GM21447 (cell line): ENCODE measurements at regions not wholly inside any gene's neighbourhood (a gene's known extent, or its start where the extent isn't known, plus 50 kb on each side); places are given as distances from the start of the nearest gene placed in this dataset.

Source experiments
- ATAC-seq: cut with Tn5 transposase; IDR thresholded peaks from one replicate; pipeline ENCODE4 v1.9.1; 2021; ENCODE audit not compliant: unreplicated experiment

GRCh38 chr13:106433066-106433465, 102.4 kb downstream of the EFNB2 start:
- ATAC-seq: no peak

DNA sequence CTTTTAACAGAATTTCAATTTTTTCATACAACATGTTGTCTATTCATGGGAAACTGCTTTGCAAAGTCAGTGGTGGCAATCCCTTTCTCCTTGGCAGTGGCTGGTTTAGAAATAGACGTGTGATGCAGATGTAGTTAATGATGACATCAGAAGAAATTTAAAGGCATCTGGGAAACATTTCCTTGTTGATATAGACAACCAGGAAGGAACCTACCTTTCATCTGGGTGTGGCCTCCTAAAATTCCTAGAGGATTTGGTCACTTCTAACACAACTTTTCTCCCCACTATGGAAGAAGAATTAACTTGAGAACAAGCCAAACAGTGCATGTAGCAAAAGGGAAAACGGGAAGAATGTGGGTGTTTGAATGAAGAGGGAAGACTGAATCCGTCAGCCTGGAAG, 102.8 kb downstream of the EFNB2 start:
- no peak for ATAC-seq

GRCh38 chr13:106426909-106427308, 108.6 kb downstream of the EFNB2 start:
- ATAC-seq: no peak

DNA sequence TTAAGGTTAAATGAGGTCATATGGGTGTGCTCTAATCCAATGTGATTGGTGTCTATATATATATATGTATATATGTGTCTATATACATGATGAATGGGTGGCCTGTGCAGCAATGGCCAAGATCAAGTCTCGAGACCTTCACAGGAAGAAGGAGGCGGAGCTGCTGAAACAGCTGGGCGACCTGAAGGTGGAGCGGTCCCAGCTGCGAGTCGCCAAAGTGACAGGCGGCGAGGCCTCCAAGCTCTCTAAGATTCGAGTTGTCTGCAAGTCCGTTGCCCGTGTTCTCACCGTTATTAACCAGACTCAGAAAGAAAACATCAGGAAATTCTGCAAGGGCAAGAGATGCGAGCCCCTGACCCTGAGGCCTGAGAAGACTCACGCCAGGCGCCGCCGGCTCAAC, 109.8 kb downstream of the EFNB2 start:
- no peak for ATAC-seq

DNA sequence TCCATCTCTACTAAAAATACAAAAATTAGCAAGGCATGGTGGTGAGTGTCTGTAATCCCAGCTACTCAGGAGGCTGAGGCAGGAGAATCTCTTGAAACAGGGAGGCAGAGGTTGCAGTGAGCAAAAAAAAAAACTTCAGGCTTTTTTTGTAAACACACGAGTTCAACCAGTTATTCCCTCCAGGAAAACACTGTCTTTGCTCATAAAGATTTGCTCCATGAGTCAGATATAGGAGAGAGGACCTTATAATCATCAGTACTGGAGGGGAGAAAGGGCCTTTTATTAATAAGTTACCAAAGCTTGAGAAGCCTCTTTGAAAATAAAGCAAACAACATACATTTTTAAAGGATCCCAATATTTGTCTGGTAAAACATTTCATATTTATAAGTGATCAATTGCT, 110.7 kb downstream of the EFNB2 start:
- no peak for ATAC-seq

- peak; percentile 74 for ATAC-seq
These were observed 111.9 kb downstream of the EFNB2 start for GRCh38 chr13:106423530-106423929.

DNA sequence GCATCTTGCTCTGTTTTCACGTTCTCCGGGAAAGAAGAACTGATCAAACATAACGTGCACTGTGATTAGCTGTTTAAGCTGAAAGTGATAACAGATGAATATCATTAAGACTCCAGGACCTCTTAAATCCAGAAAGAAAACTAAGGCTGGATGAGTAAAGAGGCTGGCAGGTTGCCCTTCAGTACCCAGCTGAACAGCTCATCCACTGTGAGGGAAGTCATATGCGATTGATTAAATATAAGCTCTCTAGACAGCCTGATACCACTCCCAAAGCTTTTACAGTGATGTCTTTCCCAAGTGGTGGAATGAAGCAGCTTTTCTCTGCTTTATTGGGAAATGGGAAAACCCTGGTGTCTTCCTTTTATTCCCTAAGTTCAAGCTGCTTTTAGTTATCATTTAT, 116.9 kb downstream of the EFNB2 start:
- ATAC-seq: no peak

GRCh38 chr13:106417467-106418110, 117.9 kb downstream of the EFNB2 start:
- ATAC-seq: no peak

GRCh38 chr13:106416645-106417044, 118.8 kb downstream of the EFNB2 start:
- no peak for ATAC-seq

DNA sequence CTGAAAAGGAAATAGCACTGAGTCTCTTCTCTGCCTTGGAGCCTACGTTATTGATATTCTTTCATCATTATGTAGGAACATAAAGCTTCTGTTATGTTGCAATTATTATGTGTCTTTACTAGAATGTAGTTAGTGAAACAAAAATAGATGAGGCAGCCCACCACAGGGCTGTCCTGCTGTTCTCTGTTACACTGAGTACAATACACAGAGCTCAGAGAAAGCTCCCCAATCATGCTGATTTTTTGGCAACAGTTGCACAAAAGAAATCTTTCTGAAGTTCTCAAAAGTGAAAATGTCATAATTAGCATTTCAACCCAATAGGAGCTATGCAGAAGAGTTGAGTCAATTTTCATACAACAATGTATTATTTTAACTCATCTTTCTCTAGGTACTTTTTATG, 119.5 kb downstream of the EFNB2 start:
- no peak for ATAC-seq

GRCh38 chr13:106415442-106415841, 120.0 kb downstream of the EFNB2 start:
- ATAC-seq: no peak

- no peak for ATAC-seq
These were observed 128.1 kb downstream of the EFNB2 start for GRCh38 chr13:106407338-106407737.

- ATAC-seq: no peak
These were observed 129.7 kb downstream of the EFNB2 start for GRCh38 chr13:106405731-106406130.

DNA sequence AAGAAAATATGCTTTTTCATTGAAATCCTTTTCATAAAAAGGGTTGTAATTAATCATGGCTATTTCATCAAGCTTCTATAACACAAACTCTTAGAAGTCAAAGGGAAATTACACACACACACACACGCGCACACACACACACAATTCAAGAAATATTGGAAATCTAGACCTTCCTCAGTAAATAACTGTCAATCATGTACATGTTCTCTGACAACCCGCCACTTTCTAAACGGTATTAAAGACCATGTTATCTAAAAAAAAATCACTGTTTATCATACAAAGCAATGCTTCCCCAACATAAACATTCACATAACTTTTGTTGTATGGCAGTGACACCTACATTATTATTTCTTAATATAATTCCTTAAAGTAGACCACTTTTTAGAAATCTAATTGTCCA, 132.2 kb downstream of the EFNB2 start:
- ATAC-seq: no peak

DNA sequence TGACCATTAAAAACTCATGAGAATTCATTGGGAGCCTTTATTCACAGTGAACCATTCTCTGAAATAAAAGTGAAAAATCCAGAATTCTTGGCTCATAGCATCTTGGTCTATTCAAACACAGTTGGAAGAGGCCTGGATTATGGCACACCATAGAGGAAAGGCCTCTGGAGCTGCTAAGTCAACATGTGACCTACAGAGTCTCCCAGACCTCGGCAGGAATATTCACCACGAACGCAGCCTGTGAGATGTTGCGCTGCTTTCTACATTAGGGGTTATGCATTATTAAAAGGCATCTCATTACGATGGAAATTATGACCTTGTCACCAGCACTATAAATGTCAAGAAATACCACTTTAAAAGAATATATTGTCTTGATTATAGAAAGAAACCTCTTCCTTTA, 132.6 kb downstream of the EFNB2 start:
- ATAC-seq: no peak

DNA sequence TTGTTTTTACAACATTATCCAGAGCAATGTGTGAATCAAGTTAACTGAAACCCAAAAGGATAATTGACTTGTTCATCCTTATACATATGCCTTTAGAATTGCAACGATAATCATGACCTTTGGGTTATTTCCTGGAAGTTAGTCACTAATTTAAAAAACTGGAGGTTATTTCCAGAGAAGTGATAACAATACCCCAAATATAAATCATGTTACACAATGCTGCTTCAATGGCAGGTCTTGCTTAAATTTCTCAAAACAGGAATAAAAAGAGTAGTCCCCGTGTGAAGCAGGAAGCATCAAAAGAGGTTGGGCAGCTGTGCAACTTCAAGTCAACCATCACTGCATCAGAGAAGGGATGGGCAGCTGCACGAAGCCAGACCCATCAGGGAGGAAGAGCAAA, 134.4 kb downstream of the EFNB2 start:
- no peak for ATAC-seq

GRCh38 chr13:106400289-106400688, 135.2 kb downstream of the EFNB2 start:
- ATAC-seq: no peak

DNA sequence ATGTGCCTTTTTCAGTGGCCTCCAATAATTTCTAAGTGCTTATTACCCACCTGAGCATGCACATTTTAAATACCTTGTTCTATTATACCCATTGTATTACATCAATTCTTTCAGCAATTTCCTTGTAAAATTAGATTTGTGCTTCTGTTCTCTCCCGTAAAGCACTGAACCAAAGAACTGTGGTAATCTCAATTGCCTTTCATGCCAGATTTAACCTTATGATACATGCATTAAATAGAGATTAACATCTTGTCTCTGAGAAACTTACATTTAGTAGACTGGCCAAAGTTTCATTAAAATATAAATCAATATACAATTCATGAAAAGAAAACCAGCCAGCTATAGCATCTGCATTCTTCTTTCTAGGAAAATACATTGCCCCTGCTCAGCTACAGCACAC, 137.2 kb downstream of the EFNB2 start:
- ATAC-seq: no peak

- no peak for ATAC-seq
These were observed 141.7 kb downstream of the EFNB2 start for GRCh38 chr13:106393776-106394175.

GRCh38 chr13:106391681-106392080, 143.8 kb downstream of the EFNB2 start:
- ATAC-seq: no peak

DNA sequence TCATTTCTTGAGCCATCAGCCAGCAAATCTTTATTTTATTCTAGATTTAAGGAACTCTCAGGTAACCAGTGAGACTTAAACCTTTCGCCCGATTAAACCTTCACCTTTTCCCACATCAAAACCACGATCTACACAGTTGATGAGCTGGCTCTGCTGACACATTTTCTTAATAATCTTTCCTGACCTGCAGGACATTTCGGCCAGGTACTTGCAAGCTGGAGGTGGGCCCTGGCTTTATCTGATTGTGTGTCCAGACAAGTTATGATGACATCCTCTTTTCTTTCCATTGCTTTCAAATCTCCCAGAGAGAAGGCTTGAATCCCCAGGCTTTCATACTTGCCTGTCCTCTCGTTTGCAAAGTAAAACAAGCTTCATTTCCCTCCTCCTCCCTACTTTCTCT, 144.2 kb downstream of the EFNB2 start:
- no peak for ATAC-seq

GRCh38 chr13:106390367-106390766, 145.1 kb downstream of the EFNB2 start:
- ATAC-seq: no peak

DNA sequence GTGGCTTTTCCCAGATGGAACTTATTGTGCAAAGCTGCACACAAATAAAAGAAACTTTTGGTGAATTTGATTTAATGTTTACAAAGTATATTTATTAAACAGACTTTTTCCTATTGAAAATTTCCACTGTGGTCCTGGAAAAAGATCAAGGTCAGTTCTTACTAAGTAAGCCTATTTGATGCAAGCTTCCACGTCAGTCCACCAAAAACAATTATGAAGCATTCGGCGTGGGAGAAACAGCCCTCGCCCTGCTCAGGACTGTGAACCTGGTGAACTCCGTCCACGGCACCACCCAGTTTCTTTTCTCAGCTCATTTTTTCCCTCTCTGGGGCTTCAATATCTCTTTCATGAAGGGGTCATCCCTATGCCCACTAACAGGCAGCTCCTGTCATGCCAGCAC, 149.8 kb downstream of the EFNB2 start:
- ATAC-seq: no peak

DNA sequence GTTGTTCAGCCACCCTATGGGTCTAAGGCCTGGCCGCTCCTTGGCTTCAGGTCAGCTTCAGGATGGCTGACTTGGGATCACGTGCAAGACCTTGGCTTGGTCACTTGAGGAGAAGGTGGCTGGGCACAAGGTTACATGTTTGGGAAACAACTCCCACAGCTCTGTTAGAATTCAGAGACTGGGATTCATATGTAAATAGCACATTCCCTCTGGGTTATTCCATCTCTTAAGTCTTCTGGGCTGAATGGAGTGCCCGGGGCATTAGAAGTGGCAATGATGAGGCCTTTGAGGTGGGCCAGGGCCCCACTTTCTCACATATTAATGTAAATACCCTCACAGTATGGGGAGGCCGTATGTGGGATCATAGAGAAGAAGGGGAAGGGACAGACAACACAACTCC, 150.9 kb downstream of the EFNB2 start:
- no peak for ATAC-seq
